AG09309 (cell line): ENCODE measurements at regions not wholly inside any gene's neighbourhood (a gene's known extent, or its start where the extent isn't known, plus 50 kb on each side); places are given as distances from the start of the nearest gene placed in this dataset.

Source experiments
- DNase-seq: peaks from one replicate; pipeline ENCODE4 v3.0.0-alpha.2; 2010; ENCODE audit warnings: low read depth
- H3K4me3 ChIP-seq: 2 replicates; pipeline ENCODE4 v1.5.1; 2011; ENCODE audit warnings: mild to moderate bottlenecking, low read depth, low read length, moderate library complexity; ENCODE audit not compliant: control insufficient read depth
- TF ChIP-seq, protein P1 (sequence below): IDR thresholded peaks from 2 replicates; pipeline ENCODE4 v1.5.1; 2011; ENCODE audit warnings: mild to moderate bottlenecking, low read depth, low read length, inconsistent platforms; ENCODE audit not compliant: insufficient read depth, control insufficient read depth; ENCODE audit errors: missing control alignments

DNA sequence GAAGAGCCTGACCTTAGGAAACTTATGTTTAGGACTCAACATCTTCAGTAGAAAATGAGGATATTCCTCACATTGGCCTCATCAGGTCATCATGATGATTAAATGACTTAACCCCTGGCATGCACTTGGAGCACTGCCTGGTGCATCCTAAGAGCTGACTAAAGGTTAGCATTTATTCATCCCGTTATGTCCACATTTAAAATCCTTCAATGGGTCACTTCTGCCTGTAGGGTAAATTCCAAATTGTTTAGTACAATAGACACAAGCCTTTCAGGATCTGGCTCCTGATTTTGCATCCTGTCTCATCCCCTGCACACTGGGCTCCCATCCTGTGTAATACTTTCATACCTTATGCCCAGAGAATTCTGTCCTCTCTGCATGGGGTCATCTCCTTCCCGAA lies 195.2 kb upstream of the MCTP2 start:
- TF ChIP-seq, protein P1, sequence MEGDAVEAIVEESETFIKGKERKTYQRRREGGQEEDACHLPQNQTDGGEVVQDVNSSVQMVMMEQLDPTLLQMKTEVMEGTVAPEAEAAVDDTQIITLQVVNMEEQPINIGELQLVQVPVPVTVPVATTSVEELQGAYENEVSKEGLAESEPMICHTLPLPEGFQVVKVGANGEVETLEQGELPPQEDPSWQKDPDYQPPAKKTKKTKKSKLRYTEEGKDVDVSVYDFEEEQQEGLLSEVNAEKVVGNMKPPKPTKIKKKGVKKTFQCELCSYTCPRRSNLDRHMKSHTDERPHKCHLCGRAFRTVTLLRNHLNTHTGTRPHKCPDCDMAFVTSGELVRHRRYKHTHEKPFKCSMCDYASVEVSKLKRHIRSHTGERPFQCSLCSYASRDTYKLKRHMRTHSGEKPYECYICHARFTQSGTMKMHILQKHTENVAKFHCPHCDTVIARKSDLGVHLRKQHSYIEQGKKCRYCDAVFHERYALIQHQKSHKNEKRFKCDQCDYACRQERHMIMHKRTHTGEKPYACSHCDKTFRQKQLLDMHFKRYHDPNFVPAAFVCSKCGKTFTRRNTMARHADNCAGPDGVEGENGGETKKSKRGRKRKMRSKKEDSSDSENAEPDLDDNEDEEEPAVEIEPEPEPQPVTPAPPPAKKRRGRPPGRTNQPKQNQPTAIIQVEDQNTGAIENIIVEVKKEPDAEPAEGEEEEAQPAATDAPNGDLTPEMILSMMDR = no peak
- no peak for DNase-seq

GRCh38 chr15:94033683-94034020 lies 197.7 kb upstream of the MCTP2 start:
- DNase-seq = no peak
- TF ChIP-seq, protein P1 = no peak
- no peak overlapping the region for H3K4me3 ChIP-seq

More for the DNA sequence above, 195.2 kb upstream of the MCTP2 start:
- no peak overlapping the region for H3K4me3 ChIP-seq

DNA sequence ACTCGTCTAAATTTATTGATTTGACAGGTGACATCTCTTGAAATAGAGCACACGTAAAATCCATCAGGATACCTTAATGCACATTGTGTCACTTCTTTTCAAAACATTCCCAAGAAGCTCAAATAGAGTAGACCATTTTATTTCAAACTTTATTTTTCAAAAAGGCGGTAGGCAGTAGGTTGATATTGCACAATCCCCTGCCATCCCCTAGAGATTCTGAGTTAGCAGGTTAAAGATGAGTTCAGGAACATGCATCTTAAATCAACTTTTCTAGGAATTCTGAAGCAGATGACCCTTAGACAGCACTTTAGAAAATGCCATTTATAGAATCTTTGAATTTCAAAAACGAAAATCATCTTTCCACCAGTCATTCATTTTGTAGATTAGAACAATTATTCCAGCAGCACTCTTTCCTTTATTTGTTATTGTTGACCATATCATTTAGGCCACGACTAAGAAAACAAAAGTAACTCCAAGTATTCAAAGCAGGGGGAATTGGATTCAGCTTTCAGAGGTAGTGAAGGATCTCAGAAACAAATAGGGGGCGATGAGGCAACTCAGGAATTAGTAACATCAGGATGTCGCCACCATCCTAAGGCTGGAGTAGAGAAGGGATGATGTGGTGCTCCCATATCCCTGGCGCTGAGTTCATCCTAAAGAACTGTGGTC lies 198.2 kb upstream of the MCTP2 start:
- TF ChIP-seq, protein P1 = no peak
- no peak for DNase-seq
- no peak overlapping the region for H3K4me3 ChIP-seq

GRCh38 chr15:94032571-94032970 lies 198.8 kb upstream of the MCTP2 start:
- DNase-seq = no peak
- TF ChIP-seq, protein P1 = no peak
- H3K4me3 ChIP-seq = no peak overlapping the region

- H3K4me3 ChIP-seq = no peak overlapping the region
- DNase-seq = no peak
- TF ChIP-seq, protein P1 = no peak
Measured at GRCh38 chr15:94031072-94031471, 200.3 kb upstream of the MCTP2 start.

- H3K4me3 ChIP-seq = no peak overlapping the region
- no peak for DNase-seq
- TF ChIP-seq, protein P1 = no peak
Measured at GRCh38 chr15:94029495-94029894, 201.9 kb upstream of the MCTP2 start.
